ENCODE measurements at regions not wholly inside any gene's neighbourhood (a gene's known extent, or its start where the extent isn't known, plus 50 kb on each side); places are given as distances from the start of the nearest gene placed in this dataset.

DNA sequence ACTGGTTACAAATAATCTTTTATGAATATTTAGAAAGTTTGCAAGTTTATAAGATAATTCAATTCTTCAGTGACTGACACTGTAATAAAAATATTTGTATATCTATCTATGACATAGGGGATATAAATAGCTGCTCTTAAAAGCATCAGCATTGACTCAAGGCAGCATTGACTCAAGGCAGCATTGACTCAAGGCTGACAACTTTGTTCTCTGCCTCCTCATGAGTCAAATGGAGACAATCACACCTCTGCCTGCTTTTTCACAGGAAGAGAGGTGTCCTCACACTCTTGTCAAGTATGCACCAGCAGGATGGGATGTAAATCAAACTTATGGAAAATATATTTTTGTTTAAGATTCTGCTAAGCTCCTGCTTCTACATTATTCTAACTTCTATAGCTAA, 1173.1 kb downstream of the NSUN3 start (continued):
- TF ChIP-seq, protein P1, sequence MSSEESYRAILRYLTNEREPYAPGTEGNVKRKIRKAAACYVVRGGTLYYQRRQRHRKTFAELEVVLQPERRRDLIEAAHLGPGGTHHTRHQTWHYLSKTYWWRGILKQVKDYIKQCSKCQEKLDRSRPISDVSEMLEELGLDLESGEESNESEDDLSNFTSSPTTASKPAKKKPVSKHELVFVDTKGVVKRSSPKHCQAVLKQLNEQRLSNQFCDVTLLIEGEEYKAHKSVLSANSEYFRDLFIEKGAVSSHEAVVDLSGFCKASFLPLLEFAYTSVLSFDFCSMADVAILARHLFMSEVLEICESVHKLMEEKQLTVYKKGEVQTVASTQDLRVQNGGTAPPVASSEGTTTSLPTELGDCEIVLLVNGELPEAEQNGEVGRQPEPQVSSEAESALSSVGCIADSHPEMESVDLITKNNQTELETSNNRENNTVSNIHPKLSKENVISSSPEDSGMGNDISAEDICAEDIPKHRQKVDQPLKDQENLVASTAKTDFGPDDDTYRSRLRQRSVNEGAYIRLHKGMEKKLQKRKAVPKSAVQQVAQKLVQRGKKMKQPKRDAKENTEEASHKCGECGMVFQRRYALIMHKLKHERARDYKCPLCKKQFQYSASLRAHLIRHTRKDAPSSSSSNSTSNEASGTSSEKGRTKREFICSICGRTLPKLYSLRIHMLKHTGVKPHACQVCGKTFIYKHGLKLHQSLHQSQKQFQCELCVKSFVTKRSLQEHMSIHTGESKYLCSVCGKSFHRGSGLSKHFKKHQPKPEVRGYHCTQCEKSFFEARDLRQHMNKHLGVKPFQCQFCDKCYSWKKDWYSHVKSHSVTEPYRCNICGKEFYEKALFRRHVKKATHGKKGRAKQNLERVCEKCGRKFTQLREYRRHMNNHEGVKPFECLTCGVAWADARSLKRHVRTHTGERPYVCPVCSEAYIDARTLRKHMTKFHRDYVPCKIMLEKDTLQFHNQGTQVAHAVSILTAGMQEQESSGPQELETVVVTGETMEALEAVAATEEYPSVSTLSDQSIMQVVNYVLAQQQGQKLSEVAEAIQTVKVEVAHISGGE (CRISPR knock-in tag; IDR thresholded peaks at IDR 0.05) = no peak
- no peak for TF ChIP-seq BRF1 (IDR thresholded peaks at IDR 0.05; ENCODE audit: borderline replicate concordance, extremely low read depth, insufficient read length)
- no peak for TF ChIP-seq POLR2AphosphoS2 (IDR thresholded peaks at IDR 0.05; ENCODE audit: low read length)
- TF ChIP-seq ZNF431 (CRISPR knock-in tag; IDR thresholded peaks at IDR 0.05) = no peak
- no peak for TF ChIP-seq FOSL1 (tag; conservative IDR thresholded peaks at IDR 0.05)

DNA sequence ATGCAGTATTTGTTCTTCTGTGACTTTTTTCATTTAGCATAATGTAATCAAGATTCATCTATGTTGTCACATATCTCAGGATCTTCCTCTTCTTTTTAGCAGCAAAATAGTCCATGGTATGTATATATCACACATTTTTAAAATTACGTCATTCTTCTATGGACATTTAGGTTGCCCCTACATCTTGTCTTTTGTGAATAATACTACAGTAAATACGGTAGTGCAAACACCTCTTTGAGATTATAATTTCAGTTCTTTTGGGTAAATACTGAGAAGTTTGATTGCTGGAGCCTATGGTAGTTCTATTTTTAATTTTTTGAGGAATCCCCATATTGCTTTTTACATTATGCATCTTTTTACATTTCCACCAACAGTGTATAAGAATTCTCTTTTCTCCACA, 1174.9 kb downstream of the NSUN3 start:
- H3K9me1 ChIP-seq (ENCODE audit: control insufficient read depth, insufficient read depth, low read length) = no peaks in the 10 kb centered on the region
- ATAC-seq = no peak
- no peaks in the 10 kb centered on the region for H3K36me3 ChIP-seq (ENCODE audit: control insufficient read depth, insufficient read depth, low read length)
- no peak overlapping the region for H3K27ac ChIP-seq (ENCODE audit: extremely low read depth, low read depth, low read length)
- H4K20me1 ChIP-seq (replicated peaks; ENCODE audit: control insufficient read depth, insufficient read depth, low read length) = no peaks in the 10 kb centered on the region
- no peaks in the 10 kb centered on the region for H3K79me2 ChIP-seq (ENCODE audit: control insufficient read depth, insufficient read depth, low read length)
- H3K4me3 ChIP-seq = no peak overlapping the region
- 0% methylated on average over 1 of the region's 2 CpGs for WGBS (ENCODE audit: insufficient coverage, low coverage, missing lambda C conversion rate)
- no peak for DNase-seq (ENCODE audit: extremely low read depth in 1 of 4, low spot score in 3 of 4)
- FAIRE-seq = no peak
- H3K9me3 ChIP-seq (replicated peaks; ENCODE audit: control insufficient read depth, insufficient read depth, low read depth, low read length) = no peaks in the 10 kb centered on the region
- ChIA-PET CTCF (ENCODE audit: low intra/inter-chr PET ratio) (no interaction called here), POLR2A (no interaction called here)
- H2AFZ ChIP-seq (ENCODE audit: low read depth, low read length) = no peak overlapping the region
- no peak overlapping the region for H3K9ac ChIP-seq (ENCODE audit: insufficient read depth in 1 of 2, low read depth in 2 of 2, low read length in 2 of 2)
- no peaks in the 10 kb centered on the region for H3K4me1 ChIP-seq (replicated peaks in 1 of 2; ENCODE audit: control insufficient read depth in 2 of 2, insufficient read depth in 2 of 2, low read length in 2 of 2)
- no peaks in the 10 kb centered on the region for H3K27me3 ChIP-seq (ENCODE audit: control insufficient read depth in 2 of 2, insufficient read depth in 2 of 2, low read length in 2 of 2)
- no TSS peak for BruUV-seq (replicated peaks)
- in situ Hi-C loops (cut with MboI) (no loop called here), intact Hi-C loops (cut with micrococcal nuclease) (no loop called here)
- H3K4me2 ChIP-seq (ENCODE audit: insufficient read depth, low read length) = no peak overlapping the region
- no peak for TF ChIP-seq KLF1 (tag; IDR thresholded peaks at IDR 0.05)
- TF ChIP-seq, protein P2, sequence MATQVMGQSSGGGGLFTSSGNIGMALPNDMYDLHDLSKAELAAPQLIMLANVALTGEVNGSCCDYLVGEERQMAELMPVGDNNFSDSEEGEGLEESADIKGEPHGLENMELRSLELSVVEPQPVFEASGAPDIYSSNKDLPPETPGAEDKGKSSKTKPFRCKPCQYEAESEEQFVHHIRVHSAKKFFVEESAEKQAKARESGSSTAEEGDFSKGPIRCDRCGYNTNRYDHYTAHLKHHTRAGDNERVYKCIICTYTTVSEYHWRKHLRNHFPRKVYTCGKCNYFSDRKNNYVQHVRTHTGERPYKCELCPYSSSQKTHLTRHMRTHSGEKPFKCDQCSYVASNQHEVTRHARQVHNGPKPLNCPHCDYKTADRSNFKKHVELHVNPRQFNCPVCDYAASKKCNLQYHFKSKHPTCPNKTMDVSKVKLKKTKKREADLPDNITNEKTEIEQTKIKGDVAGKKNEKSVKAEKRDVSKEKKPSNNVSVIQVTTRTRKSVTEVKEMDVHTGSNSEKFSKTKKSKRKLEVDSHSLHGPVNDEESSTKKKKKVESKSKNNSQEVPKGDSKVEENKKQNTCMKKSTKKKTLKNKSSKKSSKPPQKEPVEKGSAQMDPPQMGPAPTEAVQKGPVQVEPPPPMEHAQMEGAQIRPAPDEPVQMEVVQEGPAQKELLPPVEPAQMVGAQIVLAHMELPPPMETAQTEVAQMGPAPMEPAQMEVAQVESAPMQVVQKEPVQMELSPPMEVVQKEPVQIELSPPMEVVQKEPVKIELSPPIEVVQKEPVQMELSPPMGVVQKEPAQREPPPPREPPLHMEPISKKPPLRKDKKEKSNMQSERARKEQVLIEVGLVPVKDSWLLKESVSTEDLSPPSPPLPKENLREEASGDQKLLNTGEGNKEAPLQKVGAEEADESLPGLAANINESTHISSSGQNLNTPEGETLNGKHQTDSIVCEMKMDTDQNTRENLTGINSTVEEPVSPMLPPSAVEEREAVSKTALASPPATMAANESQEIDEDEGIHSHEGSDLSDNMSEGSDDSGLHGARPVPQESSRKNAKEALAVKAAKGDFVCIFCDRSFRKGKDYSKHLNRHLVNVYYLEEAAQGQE (IDR thresholded peaks at IDR 0.05; ENCODE audit: borderline replicate concordance) = no peak
- TF ChIP-seq, protein P2 (CRISPR knock-in tag; IDR thresholded peaks at IDR 0.05; ENCODE audit: low read depth) = no peak
- no peak for TF ChIP-seq SETDB1 (IDR thresholded peaks at IDR 0.05; ENCODE audit: low read length)
- TF ChIP-seq ZNF766 (CRISPR knock-in tag; conservative IDR thresholded peaks at IDR 0.05) = no peak
- TF ChIP-seq SMAD3 (CRISPR knock-in tag; conservative IDR thresholded peaks at IDR 0.05) = no peak

Data from K562 (cell line).